Mesodermal cell (in vitro differentiated cells): ENCODE measurements at regions not wholly inside any gene's neighbourhood (a gene's known extent, or its start where the extent isn't known, plus 50 kb on each side); places are given as distances from the start of the nearest gene placed in this dataset.

Source experiments
- H3K27ac ChIP-seq: 2 replicates; pipeline ENCODE4 v1.7.0; 2013; ENCODE audit warnings: mild to moderate bottlenecking, low read depth, low read length, moderate library complexity; ENCODE audit not compliant: severe bottlenecking
- H3K36me3 ChIP-seq: 2 replicates; pipeline ENCODE4 v1.7.1; 2013; ENCODE audit warnings: mild to moderate bottlenecking, low read length, moderate library complexity; ENCODE audit not compliant: control insufficient read depth, insufficient read depth
- H3K4me1 ChIP-seq: one replicate; pipeline ENCODE4 v1.7.1; 2013; ENCODE audit warnings: mild to moderate bottlenecking, low read length; ENCODE audit not compliant: insufficient read depth, control insufficient read depth, poor library complexity, severe bottlenecking
- H3K4me3 ChIP-seq: 2 replicates; pipeline ENCODE4 v1.7.0; 2013; ENCODE audit warnings: low read length, control low read depth, mild to moderate bottlenecking; ENCODE audit not compliant: insufficient read depth, poor library complexity, severe bottlenecking; ENCODE audit errors: extremely low read depth
- H3K9me3 ChIP-seq: 2 replicates; pipeline ENCODE4 v1.7.1; 2013; ENCODE audit warnings: mild to moderate bottlenecking, low read length, moderate library complexity; ENCODE audit not compliant: control insufficient read depth
- WGBS, 2 experiments: methylation state at CpG; one replicate each; pipeline ENCODE4 v1.1.5; 2013; ENCODE audit warnings: missing lambda C conversion rate in 2 of 2; ENCODE audit not compliant: insufficient coverage in 2 of 2; 5-methylcytosine and 5-hydroxymethylcytosine counted together

DNA sequence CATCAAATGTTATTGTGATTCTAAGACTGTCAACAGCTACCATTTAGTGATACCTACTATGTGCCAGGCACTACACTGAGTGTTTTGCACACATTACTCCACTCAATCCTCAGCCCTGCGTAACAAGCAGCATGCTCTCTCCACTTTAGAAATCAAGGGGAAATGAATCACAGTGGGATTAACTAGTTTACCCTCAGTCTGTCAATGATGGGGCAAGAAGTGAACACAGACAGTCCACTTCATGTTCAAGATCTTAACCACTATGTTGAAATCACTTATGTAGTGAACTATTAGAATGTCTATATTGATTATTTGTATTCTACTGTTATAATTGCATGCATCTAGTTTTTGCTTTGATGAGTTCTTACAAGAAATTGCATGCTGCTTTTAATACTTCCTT lies 165.3 kb downstream of the LTN1 start:
- peaks cover 36% of the 10 kb centered on the region for H3K4me1 ChIP-seq
- no peak overlapping the region for H3K4me3 ChIP-seq
- H3K9me3 ChIP-seq: no peaks in the 10 kb centered on the region
- no peak overlapping the region for H3K27ac ChIP-seq
- WGBS, 2 experiments: 100% methylated on average over 1 of the region's 1 CpG; no CpG with 5 or more reads in 1 of the 2 experiments
- H3K36me3 ChIP-seq: no peaks in the 10 kb centered on the region

DNA sequence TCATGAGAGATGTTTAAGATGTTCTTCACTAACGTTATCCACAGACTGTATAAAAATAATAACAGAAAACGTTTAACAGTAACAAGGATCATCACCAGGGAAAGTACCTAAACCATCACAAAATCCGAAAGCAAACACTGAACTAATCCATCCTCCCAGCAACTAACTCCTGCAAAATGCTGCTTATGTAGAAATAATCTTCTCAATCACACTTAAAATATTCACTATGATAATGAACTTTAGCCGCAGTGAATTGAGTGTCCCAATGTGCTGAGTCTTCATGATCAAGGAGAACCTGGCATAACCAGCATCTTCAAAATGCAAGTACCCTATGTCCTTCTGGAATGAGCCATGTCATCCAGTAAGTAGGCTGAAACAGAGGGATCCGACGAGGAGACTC lies 166.1 kb downstream of the LTN1 start:
- WGBS, 2 experiments: 86 to 100% methylated on average over 1 to 4 of the region's 6 CpGs
- H3K27ac ChIP-seq: no peak overlapping the region
- no peaks in the 10 kb centered on the region for H3K36me3 ChIP-seq
- H3K4me1 ChIP-seq: peaks cover 35% of the 10 kb centered on the region
- no peak overlapping the region for H3K4me3 ChIP-seq
- no peaks in the 10 kb centered on the region for H3K9me3 ChIP-seq

DNA sequence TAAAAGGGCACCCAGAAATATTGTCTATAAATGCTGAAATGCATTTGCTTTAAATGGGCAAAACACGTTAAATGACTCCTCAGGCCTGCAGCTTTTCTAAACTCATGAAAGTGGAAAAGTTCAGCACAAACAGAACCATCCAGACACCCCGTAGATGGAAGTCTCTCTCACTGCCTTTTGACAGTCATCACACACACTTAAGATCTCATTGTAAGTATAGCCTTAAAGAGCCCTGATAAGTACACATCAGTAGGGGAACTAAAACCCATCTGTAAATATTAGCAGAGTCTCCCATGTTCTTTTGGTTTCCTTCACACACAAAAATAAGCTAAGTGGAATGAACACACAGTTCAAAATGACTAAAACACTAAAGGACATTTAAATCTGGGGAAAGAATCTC lies 166.7 kb downstream of the LTN1 start:
- no peak overlapping the region for H3K4me3 ChIP-seq
- 92% methylated on average over 2 of the region's 2 CpGs for WGBS, 2 experiments
- H3K36me3 ChIP-seq: no peaks in the 10 kb centered on the region
- no peak overlapping the region for H3K27ac ChIP-seq
- peaks cover 40% of the 10 kb centered on the region for H3K4me1 ChIP-seq
- no peaks in the 10 kb centered on the region for H3K9me3 ChIP-seq

DNA sequence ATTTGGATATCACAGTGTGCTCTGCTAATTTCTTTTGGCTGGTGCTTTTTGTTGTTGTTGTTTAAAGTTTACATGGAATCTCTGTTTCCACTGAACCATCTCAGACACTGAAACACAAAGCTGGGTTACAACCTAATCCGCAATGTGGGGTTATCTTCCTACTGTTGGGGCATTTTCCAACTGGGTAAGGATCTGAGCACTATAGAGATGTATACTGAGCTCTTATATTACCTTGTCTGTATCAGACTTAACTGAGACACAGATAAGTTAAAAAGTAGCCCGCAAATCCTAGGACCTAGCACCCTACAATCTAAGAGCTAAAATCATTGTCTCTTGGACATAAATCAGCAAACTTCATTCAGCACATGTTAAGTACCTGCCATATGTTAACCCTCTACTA lies 169.2 kb downstream of the LTN1 start:
- no peak overlapping the region for H3K4me3 ChIP-seq
- H3K36me3 ChIP-seq: no peaks in the 10 kb centered on the region
- H3K4me1 ChIP-seq: peaks cover 35% of the 10 kb centered on the region
- WGBS, 2 experiments: 100% methylated on average over 1 of the region's 2 CpGs; no CpG with 5 or more reads in 1 of the 2 experiments
- peak overlapping the region; percentile 69 for H3K27ac ChIP-seq
- H3K9me3 ChIP-seq: no peaks in the 10 kb centered on the region

DNA sequence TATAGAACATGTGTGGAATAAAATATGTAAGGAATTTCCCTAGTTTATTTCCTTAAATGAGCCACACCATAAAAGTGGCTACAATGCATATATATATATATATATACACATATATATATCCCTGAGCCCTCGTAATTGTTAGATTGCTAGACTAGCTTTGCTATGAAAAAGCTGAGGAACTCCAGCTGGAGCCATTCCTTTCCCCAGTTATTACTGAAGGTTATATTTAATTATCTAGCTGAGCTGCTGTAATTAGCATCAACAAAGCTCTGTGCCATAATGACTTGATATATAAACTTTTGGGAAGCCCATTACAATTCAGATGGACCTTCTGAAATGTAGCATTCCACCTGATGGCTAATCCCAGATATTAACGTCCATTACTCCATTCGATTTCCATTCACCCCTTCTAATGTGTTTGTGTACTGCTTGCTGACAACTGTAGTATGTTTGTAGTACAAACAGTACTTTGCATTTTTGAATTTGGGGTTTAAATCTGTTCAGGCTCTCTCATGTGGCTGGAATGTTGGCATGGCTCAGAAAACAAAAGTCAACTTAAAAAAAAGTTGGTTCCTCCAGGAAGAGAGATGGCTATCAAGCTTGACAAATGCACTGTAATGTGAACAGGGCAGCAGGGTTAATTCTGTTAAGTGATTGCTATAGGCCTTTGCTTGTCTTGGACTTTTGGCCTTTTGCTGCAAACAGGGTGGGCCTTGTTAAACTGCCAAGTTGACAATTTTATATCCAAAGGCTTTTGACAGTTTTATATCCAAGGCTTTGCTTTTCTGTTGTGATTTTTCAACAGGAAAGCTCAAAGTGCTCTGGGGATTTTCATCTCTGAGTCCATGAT lies 170.0 kb downstream of the LTN1 start:
- H3K4me3 ChIP-seq: no peak overlapping the region
- H3K36me3 ChIP-seq: no peaks in the 10 kb centered on the region
- H3K27ac ChIP-seq: peak overlapping the region; percentile 69
- H3K9me3 ChIP-seq: no peaks in the 10 kb centered on the region
- 100% methylated on average over 1 of the region's 3 CpGs; no CpG with 5 or more reads in 1 of the 2 experiments for WGBS, 2 experiments
- peaks cover 35% of the 10 kb centered on the region for H3K4me1 ChIP-seq

DNA sequence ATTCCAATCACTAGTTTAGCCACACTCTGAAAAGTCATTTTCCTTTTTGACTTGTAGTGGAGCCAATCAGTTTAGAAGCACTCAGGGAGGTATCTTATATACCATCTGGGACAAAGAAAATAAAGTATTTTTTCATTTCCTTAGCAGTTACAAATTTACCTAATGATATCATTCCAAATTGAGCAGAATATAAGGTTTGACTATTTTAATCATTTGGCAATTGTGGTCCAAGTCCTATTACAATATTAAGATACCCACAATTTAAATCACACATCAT lies 170.6 kb downstream of the LTN1 start:
- Histone ChIP-seq H3K9me3 (no peaks in the 10 kb centered on the region), H3K36me3 (no peaks in the 10 kb centered on the region), H3K4me3 (no peak overlapping the region), H3K27ac (peak overlapping the region; percentile 41), H3K4me1 (peaks cover 31% of the 10 kb centered on the region)

DNA sequence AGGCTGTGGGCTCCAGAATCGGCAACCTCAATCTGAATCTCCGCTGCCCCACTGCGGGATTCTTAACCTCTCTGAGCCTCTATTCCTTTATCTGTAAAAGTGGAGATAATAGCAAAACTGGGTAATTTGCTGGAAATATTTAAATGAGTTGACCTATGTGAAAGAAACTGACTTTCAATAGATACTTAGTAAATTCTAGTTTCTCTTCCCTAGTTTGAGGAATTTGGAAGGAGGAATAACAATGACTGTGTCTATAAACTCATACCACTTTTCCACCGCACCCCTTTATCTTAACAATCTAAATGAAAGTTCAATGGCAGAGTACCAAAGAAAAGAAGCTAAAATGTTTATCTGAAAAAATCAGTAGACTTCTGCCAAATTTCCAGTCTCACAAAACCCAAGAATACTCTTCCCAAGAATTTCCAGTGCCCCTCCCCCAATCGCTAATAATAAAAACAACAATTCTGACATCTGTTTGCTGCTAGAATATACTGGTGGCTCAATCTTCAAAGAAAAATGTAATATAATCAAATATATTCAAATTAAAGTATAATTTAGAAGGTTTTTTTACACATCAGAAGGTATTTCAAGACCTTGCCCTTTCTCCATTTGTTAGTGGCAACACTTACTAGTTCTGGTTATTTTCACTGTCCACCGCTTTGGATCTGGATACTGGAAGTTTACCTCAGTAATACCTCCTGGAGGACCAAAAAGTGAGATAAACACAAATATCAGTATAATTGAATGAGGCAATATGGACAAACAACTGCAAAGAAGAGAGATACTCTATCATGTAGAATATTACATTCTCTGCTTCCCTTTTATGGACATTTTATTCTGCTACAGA lies 171.2 kb downstream of the LTN1 start:
- no peak overlapping the region for H3K4me3 ChIP-seq
- 100% methylated on average over 1 of the region's 6 CpGs; no CpG with 5 or more reads in 1 of the 2 experiments for WGBS, 2 experiments
- H3K4me1 ChIP-seq: peaks cover 27% of the 10 kb centered on the region
- no peak overlapping the region for H3K27ac ChIP-seq
- no peaks in the 10 kb centered on the region for H3K9me3 ChIP-seq
- H3K36me3 ChIP-seq: no peaks in the 10 kb centered on the region

DNA sequence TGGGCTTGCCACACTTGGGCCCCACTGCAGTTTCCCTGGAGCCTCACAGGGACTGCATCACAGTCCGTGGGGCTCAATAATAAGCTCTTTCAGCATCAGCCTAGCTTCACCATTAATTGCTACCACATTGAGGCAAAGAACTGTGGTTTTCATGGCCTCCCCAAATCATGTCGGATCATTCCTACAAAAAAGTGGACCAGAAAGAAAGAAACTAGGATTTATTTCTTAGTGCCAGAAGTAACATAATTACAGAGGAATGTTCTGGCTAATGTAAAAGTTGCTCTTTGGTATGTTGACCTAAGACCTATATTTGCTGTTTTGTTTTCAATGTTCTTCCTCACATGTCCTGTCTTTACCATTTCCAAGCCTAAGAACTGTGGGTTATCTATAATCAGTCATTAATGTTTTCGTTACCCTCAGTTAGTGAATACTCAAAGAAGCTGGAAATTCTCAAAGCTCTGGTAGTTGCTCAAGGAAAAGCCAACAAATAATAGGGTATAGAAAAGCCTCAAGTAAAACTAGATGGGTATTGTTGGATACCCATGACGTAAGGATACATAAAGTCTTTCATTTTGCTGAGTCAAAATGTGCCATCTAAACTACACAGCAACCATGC lies 173.9 kb downstream of the LTN1 start:
- no peaks in the 10 kb centered on the region for H3K36me3 ChIP-seq
- peaks cover 26% of the 10 kb centered on the region for H3K4me1 ChIP-seq
- H3K4me3 ChIP-seq: no peak overlapping the region
- 88 to 100% methylated on average over 1 of the region's 4 CpGs for WGBS, 2 experiments
- H3K9me3 ChIP-seq: no peaks in the 10 kb centered on the region
- peak overlapping the region; percentile 5 for H3K27ac ChIP-seq

DNA sequence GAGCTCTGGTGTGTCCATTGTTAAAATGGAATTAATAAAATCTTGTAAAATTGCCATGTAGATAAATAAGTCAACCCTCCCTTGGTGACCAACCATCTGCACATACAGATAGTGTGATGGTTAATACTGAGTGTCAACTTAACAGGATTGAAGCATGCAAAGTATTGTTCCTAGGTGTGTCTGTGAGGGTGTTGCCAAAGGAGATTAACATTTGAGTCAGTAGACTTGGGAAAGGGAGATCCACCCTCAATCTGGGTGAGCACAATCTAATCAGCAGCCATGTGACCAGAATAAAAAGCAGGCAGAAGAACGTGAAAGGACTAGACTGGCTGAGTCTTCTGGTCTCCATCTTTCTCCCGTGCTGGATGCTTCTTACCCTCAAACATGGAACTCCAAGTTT lies 174.8 kb downstream of the LTN1 start:
- Histone ChIP-seq H3K4me1 (peaks cover 17% of the 10 kb centered on the region), H3K36me3 (no peaks in the 10 kb centered on the region), H3K9me3 (no peaks in the 10 kb centered on the region), H3K4me3 (no peak overlapping the region), H3K27ac (no peak overlapping the region)
- WGBS, 2 experiments: 96% methylated on average over 2 of the region's 2 CpGs

DNA sequence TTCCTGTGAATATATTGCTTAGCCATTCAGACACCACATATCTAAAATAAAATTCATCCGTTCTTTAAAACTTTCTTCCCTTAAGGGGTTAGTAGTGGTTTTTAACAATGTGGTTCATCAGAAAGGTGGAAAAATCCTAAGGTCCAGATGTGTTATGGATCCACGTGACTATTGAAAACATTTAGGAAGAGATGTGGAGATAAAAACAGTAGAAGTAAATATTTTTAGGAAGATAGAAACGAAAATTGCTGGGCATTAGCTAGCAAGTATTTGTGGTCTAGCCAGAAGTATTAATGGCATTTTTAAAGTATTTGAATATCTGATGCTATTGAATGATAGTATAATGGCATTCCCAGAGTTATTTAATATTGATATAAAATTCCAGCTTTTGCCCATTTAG lies 180.8 kb downstream of the LTN1 start:
- no peak overlapping the region for H3K4me3 ChIP-seq
- H3K4me1 ChIP-seq: no peaks in the 10 kb centered on the region
- H3K36me3 ChIP-seq: no peaks in the 10 kb centered on the region
- H3K27ac ChIP-seq: no peak overlapping the region
- WGBS, 2 experiments: 70 to 80% methylated on average over 2 of the region's 3 CpGs
- no peaks in the 10 kb centered on the region for H3K9me3 ChIP-seq
